GM23338 (cell line): ENCODE measurements at regions not wholly inside any gene's neighbourhood (a gene's known extent, or its start where the extent isn't known, plus 50 kb on each side); places are given as distances from the start of the nearest gene placed in this dataset.

Experiments
- ATAC-seq: fragments of 200-7000 bp; cut with Tn5 transposase; 3 replicates; pipeline ENCODE4 v1.9.1; 2020
- DNase-seq: peaks from one replicate; pipeline ENCODE4 v3.0.0-alpha.2; 2015; ENCODE audit warnings: low spot score
- H2AFZ ChIP-seq: fragments of 200-600 bp; sonication (generic); 2 replicates; pipeline ENCODE4 v1.8.0; 2016; ENCODE audit warnings: antibody characterized with exemption, mild to moderate bottlenecking, moderate library complexity
- H3F3A ChIP-seq: fragments of 200-600 bp; sonication (generic); replicated peaks from 2 replicates; pipeline ENCODE4 v1.8.0; 2017; ENCODE audit warnings: antibody characterized with exemption, mixed run types, low read depth
- H3K27ac ChIP-seq: fragments of 200-600 bp; sonication (generic); 2 replicates; pipeline ENCODE4 v1.6.1; 2016; ENCODE audit warnings: low read depth
- H3K27me3 ChIP-seq: fragments of 200-600 bp; sonication (generic); 2 replicates; pipeline ENCODE4 v1.8.0; 2016; ENCODE audit warnings: mild to moderate bottlenecking, mixed run types, moderate library complexity; ENCODE audit not compliant: insufficient read depth
- H3K36me3 ChIP-seq: fragments of 200-600 bp; sonication (generic); 2 replicates; pipeline ENCODE4 v1.8.0; 2016; ENCODE audit warnings: mild to moderate bottlenecking; ENCODE audit not compliant: insufficient read depth
- H3K4me1 ChIP-seq: fragments of 200-600 bp; sonication (generic); 2 replicates; pipeline ENCODE4 v1.8.0; 2016; ENCODE audit warnings: mild to moderate bottlenecking, moderate library complexity; ENCODE audit not compliant: insufficient read depth
- H3K4me2 ChIP-seq: fragments of 200-600 bp; sonication (generic); 2 replicates; pipeline ENCODE4 v1.7.1; 2017; ENCODE audit warnings: mixed run types
- H3K4me3 ChIP-seq: fragments of 200-600 bp; sonication (generic); 2 replicates; pipeline ENCODE4 v1.6.1; 2016; ENCODE audit warnings: mixed run types
- H3K79me2 ChIP-seq: fragments of 200-600 bp; sonication (generic); replicated peaks from 2 replicates; pipeline ENCODE4 v1.8.0; 2017; ENCODE audit warnings: mild to moderate bottlenecking; ENCODE audit not compliant: insufficient read depth
- H3K9me2 ChIP-seq: fragments of 200-600 bp; sonication (generic); 2 replicates; pipeline ENCODE4 v1.8.0; 2017; ENCODE audit not compliant: insufficient read depth
- H4K20me1 ChIP-seq: fragments of 200-600 bp; sonication (generic); replicated peaks from 2 replicates; pipeline ENCODE4 v1.8.0; 2017; ENCODE audit warnings: mild to moderate bottlenecking; ENCODE audit not compliant: insufficient read depth
- H3K27ac Mint-ChIP-seq: 2 replicates; pipeline ENCODE4 v1.8.0; 2020; ENCODE audit warnings: inconsistent platforms, mild to moderate bottlenecking, moderate library complexity, mixed read lengths
- H3K27me3 Mint-ChIP-seq: 3 replicates; pipeline ENCODE4 v1.8.0; 2022; ENCODE audit warnings: low read depth, mild to moderate bottlenecking, moderate library complexity, mixed read lengths, inconsistent platforms; ENCODE audit not compliant: insufficient read depth, poor library complexity
- H3K36me3 Mint-ChIP-seq: 3 replicates; pipeline ENCODE4 v1.8.0; 2021; ENCODE audit warnings: low read depth, mild to moderate bottlenecking, inconsistent platforms, moderate library complexity, mixed read lengths
- H3K4me1 Mint-ChIP-seq: 3 replicates; pipeline ENCODE4 v1.8.0; 2020; ENCODE audit warnings: mild to moderate bottlenecking, inconsistent platforms, mixed read lengths
- H3K4me3 Mint-ChIP-seq: 3 replicates; pipeline ENCODE4 v1.8.0; 2021; ENCODE audit warnings: moderate library complexity, mild to moderate bottlenecking, inconsistent platforms, mixed read lengths
- H3K9me3 Mint-ChIP-seq: 3 replicates; pipeline ENCODE4 v1.8.0; 2020; ENCODE audit warnings: moderate library complexity, mild to moderate bottlenecking, inconsistent platforms, mixed read lengths
- CREB1 ChIP-seq: fragments of 250-450 bp; sonication (Bioruptor Pico); IDR thresholded peaks from 2 replicates; pipeline ENCODE4 v1.5.0; 2020; ENCODE audit warnings: low read depth, mild to moderate bottlenecking, moderate library complexity
- EZH2 ChIP-seq: fragments of 200-600 bp; sonication (generic); IDR thresholded peaks from one replicate; pipeline ENCODE4 v1.8.0; 2017; ENCODE audit warnings: antibody characterized with exemption, mild to moderate bottlenecking, low read depth; ENCODE audit not compliant: unreplicated experiment
- EZH2phosphoT487 ChIP-seq: fragments of 200-600 bp; sonication (generic); IDR thresholded peaks from one replicate; pipeline ENCODE4 v1.8.1; 2018; ENCODE audit warnings: antibody characterized with exemption; ENCODE audit not compliant: unreplicated experiment
- NANOG ChIP-seq: IDR thresholded peaks from 2 replicates; pipeline ENCODE4 v1.6.1; 2016; ENCODE audit warnings: antibody characterized with exemption, borderline replicate concordance
- STAT1 ChIP-seq: IDR thresholded peaks from one replicate; pipeline ENCODE4 v1.6.1; 2016; ENCODE audit warnings: antibody characterized with exemption; ENCODE audit not compliant: unreplicated experiment
- ZNF114 ChIP-seq: fragments of 250-450 bp; sonication (Bioruptor Pico); IDR thresholded peaks from 2 replicates; pipeline ENCODE4 v1.5.0; 2020; ENCODE audit warnings: mild to moderate bottlenecking, moderate library complexity
- ZNF331 ChIP-seq: fragments of 250-450 bp; sonication (Bioruptor Pico); IDR thresholded peaks from 2 replicates; pipeline ENCODE4 v1.5.0; 2020; ENCODE audit warnings: low read depth, mild to moderate bottlenecking, moderate library complexity
- TF ChIP-seq, protein P1 (sequence below), 2 experiments: fragments of 200-600 bp in 1 of 2; sonication (generic) in 1 of 2; conservative IDR thresholded peaks; 2 replicates each; pipeline versions ENCODE4 v1.5.1 to v1.6.1; 2016 to 2017; ENCODE audit warnings: antibody characterized with exemption in 2 of 2, low read depth in 2 of 2, mild to moderate bottlenecking in 2 of 2, moderate library complexity in 1 of 2
- TF ChIP-seq, protein P2 (sequence below): fragments of 250-450 bp; sonication (Bioruptor Pico); IDR thresholded peaks from 2 replicates; pipeline ENCODE4 v1.5.0; 2020; ENCODE audit warnings: mild to moderate bottlenecking, moderate library complexity

DNA sequence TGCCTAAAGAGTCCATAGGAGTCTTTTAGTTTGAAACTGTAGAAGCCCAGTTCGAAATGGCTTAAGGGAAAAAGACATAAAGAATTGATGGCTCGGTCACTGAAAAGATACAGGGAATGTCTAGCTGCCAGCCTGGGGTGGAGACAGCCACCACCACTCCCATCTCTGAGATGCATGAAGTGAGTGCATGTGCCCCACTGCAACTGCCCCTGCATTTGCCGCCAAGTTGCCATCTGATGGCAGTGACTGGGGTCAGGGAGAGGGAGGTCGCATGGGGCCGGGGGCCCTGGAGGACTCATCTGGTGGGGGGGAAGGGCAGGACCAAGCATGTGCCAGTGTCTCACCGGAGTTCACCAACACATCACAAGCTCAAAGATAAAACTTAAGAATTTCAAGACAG, 385.8 kb upstream of the SULF2 start:
- DNase-seq (no peak), ATAC-seq (no peak)
- H3K36me3 Mint-ChIP-seq: no peaks in the 10 kb centered on the region
- H3K9me2 ChIP-seq: no peaks in the 10 kb centered on the region
- peaks cover 11% of the 10 kb centered on the region for H3K27me3 Mint-ChIP-seq
- no peaks in the 10 kb centered on the region for H3K36me3 ChIP-seq
- no peak overlapping the region for H3K27ac Mint-ChIP-seq
- H4K20me1 ChIP-seq: no peaks in the 10 kb centered on the region
- no peaks in the 10 kb centered on the region for H3K9me3 Mint-ChIP-seq
- H2AFZ ChIP-seq: no peak overlapping the region
- H3K4me1 Mint-ChIP-seq: no peaks in the 10 kb centered on the region
- H3F3A ChIP-seq: no peaks in the 10 kb centered on the region
- no peak overlapping the region for H3K4me3 ChIP-seq
- H3K4me2 ChIP-seq: no peak overlapping the region
- no peak for TF ChIP-seq CREB1
- no peak for TF ChIP-seq EZH2phosphoT487
- TF ChIP-seq STAT1: no peak
- TF ChIP-seq, protein P1, sequence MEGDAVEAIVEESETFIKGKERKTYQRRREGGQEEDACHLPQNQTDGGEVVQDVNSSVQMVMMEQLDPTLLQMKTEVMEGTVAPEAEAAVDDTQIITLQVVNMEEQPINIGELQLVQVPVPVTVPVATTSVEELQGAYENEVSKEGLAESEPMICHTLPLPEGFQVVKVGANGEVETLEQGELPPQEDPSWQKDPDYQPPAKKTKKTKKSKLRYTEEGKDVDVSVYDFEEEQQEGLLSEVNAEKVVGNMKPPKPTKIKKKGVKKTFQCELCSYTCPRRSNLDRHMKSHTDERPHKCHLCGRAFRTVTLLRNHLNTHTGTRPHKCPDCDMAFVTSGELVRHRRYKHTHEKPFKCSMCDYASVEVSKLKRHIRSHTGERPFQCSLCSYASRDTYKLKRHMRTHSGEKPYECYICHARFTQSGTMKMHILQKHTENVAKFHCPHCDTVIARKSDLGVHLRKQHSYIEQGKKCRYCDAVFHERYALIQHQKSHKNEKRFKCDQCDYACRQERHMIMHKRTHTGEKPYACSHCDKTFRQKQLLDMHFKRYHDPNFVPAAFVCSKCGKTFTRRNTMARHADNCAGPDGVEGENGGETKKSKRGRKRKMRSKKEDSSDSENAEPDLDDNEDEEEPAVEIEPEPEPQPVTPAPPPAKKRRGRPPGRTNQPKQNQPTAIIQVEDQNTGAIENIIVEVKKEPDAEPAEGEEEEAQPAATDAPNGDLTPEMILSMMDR (conservative IDR thresholded peaks at IDR 0.05; ENCODE audit: low read depth in 2 of 2): no peak
- no peak for TF ChIP-seq EZH2
- TF ChIP-seq NANOG: no peak
- TF ChIP-seq, protein P2, sequence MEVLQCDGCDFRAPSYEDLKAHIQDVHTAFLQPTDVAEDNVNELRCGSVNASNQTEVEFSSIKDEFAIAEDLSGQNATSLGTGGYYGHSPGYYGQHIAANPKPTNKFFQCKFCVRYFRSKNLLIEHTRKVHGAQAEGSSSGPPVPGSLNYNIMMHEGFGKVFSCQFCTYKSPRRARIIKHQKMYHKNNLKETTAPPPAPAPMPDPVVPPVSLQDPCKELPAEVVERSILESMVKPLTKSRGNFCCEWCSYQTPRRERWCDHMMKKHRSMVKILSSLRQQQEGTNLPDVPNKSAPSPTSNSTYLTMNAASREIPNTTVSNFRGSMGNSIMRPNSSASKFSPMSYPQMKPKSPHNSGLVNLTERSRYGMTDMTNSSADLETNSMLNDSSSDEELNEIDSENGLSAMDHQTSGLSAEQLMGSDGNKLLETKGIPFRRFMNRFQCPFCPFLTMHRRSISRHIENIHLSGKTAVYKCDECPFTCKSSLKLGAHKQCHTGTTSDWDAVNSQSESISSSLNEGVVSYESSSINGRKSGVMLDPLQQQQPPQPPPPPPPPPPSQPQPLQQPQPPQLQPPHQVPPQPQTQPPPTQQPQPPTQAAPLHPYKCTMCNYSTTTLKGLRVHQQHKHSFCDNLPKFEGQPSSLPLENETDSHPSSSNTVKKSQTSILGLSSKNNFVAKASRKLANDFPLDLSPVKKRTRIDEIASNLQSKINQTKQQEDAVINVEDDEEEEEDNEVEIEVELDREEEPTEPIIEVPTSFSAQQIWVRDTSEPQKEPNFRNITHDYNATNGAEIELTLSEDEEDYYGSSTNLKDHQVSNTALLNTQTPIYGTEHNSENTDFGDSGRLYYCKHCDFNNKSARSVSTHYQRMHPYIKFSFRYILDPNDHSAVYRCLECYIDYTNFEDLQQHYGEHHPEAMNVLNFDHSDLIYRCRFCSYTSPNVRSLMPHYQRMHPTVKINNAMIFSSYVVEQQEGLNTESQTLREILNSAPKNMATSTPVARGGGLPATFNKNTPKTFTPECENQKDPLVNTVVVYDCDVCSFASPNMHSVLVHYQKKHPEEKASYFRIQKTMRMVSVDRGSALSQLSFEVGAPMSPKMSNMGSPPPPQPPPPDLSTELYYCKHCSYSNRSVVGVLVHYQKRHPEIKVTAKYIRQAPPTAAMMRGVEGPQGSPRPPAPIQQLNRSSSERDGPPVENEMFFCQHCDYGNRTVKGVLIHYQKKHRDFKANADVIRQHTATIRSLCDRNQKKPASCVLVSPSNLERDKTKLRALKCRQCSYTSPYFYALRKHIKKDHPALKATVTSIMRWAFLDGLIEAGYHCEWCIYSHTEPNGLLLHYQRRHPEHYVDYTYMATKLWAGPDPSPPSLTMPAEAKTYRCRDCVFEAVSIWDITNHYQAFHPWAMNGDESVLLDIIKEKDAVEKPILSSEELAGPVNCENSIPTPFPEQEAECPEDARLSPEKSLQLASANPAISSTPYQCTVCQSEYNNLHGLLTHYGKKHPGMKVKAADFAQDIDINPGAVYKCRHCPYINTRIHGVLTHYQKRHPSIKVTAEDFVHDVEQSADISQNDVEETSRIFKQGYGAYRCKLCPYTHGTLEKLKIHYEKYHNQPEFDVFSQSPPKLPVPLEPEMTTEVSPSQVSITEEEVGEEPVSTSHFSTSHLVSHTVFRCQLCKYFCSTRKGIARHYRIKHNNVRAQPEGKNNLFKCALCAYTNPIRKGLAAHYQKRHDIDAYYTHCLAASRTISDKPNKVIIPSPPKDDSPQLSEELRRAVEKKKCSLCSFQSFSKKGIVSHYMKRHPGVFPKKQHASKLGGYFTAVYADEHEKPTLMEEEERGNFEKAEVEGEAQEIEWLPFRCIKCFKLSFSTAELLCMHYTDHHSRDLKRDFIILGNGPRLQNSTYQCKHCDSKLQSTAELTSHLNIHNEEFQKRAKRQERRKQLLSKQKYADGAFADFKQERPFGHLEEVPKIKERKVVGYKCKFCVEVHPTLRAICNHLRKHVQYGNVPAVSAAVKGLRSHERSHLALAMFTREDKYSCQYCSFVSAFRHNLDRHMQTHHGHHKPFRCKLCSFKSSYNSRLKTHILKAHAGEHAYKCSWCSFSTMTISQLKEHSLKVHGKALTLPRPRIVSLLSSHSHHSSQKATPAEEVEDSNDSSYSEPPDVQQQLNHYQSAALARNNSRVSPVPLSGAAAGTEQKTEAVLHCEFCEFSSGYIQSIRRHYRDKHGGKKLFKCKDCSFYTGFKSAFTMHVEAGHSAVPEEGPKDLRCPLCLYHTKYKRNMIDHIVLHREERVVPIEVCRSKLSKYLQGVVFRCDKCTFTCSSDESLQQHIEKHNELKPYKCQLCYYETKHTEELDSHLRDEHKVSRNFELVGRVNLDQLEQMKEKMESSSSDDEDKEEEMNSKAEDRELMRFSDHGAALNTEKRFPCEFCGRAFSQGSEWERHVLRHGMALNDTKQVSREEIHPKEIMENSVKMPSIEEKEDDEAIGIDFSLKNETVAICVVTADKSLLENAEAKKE (CRISPR knock-in tag): no peak
- TF ChIP-seq ZNF114: no peak
- TF ChIP-seq ZNF331 (CRISPR knock-in tag): no peak
- no peaks in the 10 kb centered on the region for H3K27me3 ChIP-seq
- no peaks in the 10 kb centered on the region for H3K4me1 ChIP-seq
- no peak overlapping the region for H3K27ac ChIP-seq
- H3K79me2 ChIP-seq: no peaks in the 10 kb centered on the region
- no peak overlapping the region for H3K4me3 Mint-ChIP-seq
